ENCODE measurements at regions not wholly inside any gene's neighbourhood (a gene's known extent, or its start where the extent isn't known, plus 50 kb on each side); places are given as distances from the start of the nearest gene placed in this dataset.

GRCh38 chr4:14768449-14768848, 233.8 kb upstream of the CPEB2 start:
- no peaks in the 10 kb centered on the region for H3K27me3 ChIP-seq (ENCODE audit: insufficient read depth in 3 of 3, low read length in 2 of 3)
- H3K4me3 ChIP-seq: no peak overlapping the region
- intact Hi-C loops (cut with DNase I): no loop called here
- H3K36me3 ChIP-seq (ENCODE audit: insufficient read depth in 1 of 2, low read depth in 1 of 2): no peaks in the 10 kb centered on the region
- DNase-seq: no peak
- H3K4me1 ChIP-seq: no peaks in the 10 kb centered on the region
- TF ChIP-seq CTCF (IDR thresholded peaks at IDR 0.05): no peak
- no peak overlapping the region for H3K27ac ChIP-seq
- H3K9me3 ChIP-seq: peaks cover 2% of the 10 kb centered on the region
- ATAC-seq: no peak

- WGBS, 3 donors: 4 to 24% (median 14%) methylated on average over 1 of the region's 1 CpG
- H3K27ac ChIP-seq: no peak overlapping the region
These were observed 232.3 kb upstream of the CPEB2 start for GRCh38 chr4:14769993-14770392.

DNA sequence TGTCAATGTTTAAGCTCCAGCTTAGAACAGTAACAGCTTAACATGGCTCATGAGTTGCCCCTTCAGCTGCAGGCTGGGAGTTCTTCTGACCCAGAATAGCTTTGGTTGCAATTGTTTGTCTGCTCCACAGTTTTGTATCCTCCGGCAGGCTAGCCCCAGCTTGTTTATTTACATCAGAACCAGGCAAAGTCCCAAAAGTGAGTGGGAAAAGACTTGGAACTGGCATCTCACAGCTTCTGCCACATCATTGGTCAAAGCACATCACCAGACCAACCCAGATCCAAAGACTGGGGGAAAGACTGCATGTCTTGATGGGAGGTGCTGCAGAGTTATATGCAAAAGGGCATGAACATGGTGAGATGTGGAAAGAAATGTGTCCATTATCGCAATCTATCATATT, 231.2 kb upstream of the CPEB2 start:
- DNase-seq (no peak), ATAC-seq (no peak)
- intact Hi-C loops (cut with DNase I): no loop called here
- H3K27ac ChIP-seq: no peak overlapping the region
- 69 to 80% (median 77%) methylated on average over 2 of the region's 2 CpGs for WGBS, 3 donors
- no peaks in the 10 kb centered on the region for H3K36me3 ChIP-seq (ENCODE audit: insufficient read depth in 1 of 2, low read depth in 1 of 2)
- H3K4me3 ChIP-seq: no peak overlapping the region
- no peak for TF ChIP-seq CTCF (IDR thresholded peaks at IDR 0.05)
- H3K4me1 ChIP-seq: no peaks in the 10 kb centered on the region
- H3K9me3 ChIP-seq: peaks cover 5% of the 10 kb centered on the region
- no peaks in the 10 kb centered on the region for H3K27me3 ChIP-seq (ENCODE audit: insufficient read depth in 3 of 3, low read length in 2 of 3)

More at GRCh38 chr4:14769993-14770392, 232.3 kb upstream of the CPEB2 start:
- intact Hi-C loops (cut with DNase I): no loop called here
- ATAC-seq (no peak), DNase-seq (no peak)
- Histone ChIP-seq H3K9me3 (peaks cover 5% of the 10 kb centered on the region), H3K36me3 (ENCODE audit: insufficient read depth in 1 of 2, low read depth in 1 of 2) (no peaks in the 10 kb centered on the region), H3K4me3 (no peak overlapping the region), H3K27me3 (ENCODE audit: insufficient read depth in 3 of 3, low read length in 2 of 3) (no peaks in the 10 kb centered on the region), H3K4me1 (no peaks in the 10 kb centered on the region)
- no peak for TF ChIP-seq CTCF (IDR thresholded peaks at IDR 0.05)

- Histone ChIP-seq H3K36me3 (ENCODE audit: insufficient read depth in 1 of 2, low read depth in 1 of 2) (no peaks in the 10 kb centered on the region), H3K27ac (no peak overlapping the region), H3K9me3 (peaks cover 5% of the 10 kb centered on the region), H3K4me1 (no peaks in the 10 kb centered on the region), H3K4me3 (no peak overlapping the region), H3K27me3 (ENCODE audit: insufficient read depth in 3 of 3, low read length in 2 of 3) (no peaks in the 10 kb centered on the region)
- WGBS, 3 donors: 74 to 80% (median 78%) methylated on average over 2 of the region's 2 CpGs
- DNase-seq (no peak), ATAC-seq (no peak)
- intact Hi-C loops (cut with DNase I): no loop called here
- no peak for TF ChIP-seq CTCF (IDR thresholded peaks at IDR 0.05)
These were observed 230.6 kb upstream of the CPEB2 start for GRCh38 chr4:14771504-14772175.

GRCh38 chr4:14772388-14772787, 229.9 kb upstream of the CPEB2 start:
- no peaks in the 10 kb centered on the region for H3K36me3 ChIP-seq (ENCODE audit: insufficient read depth in 1 of 2, low read depth in 1 of 2)
- TF ChIP-seq CTCF (IDR thresholded peaks at IDR 0.05): no peak
- 95 to 98% (median 98%) methylated on average over 2 of the region's 2 CpGs for WGBS, 3 donors

More at GRCh38 chr4:14772388-14772787, 229.9 kb upstream of the CPEB2 start:
- intact Hi-C loops (cut with DNase I): no loop called here
- Histone ChIP-seq H3K4me1 (no peaks in the 10 kb centered on the region), H3K9me3 (peaks cover 5% of the 10 kb centered on the region), H3K27me3 (ENCODE audit: insufficient read depth in 3 of 3, low read length in 2 of 3) (no peaks in the 10 kb centered on the region), H3K27ac (no peak overlapping the region), H3K4me3 (no peak overlapping the region)
- DNase-seq: no peak
- ATAC-seq: no peak
